SU-DHL-6 (cell line): ENCODE measurements at regions not wholly inside any gene's neighbourhood (a gene's known extent, or its start where the extent isn't known, plus 50 kb on each side); places are given as distances from the start of the nearest gene placed in this dataset.
A peak's percentile ranks its signal among the peaks of the same experiment; 100 is the strongest.

ENCODE experiments used
- EZH2phosphoT487 ChIP-seq: fragments of 200-600 bp; sonication (generic), shearing (Covaris generic); conservative IDR thresholded peaks from 2 replicates; pipeline ENCODE4 v1.6.1; 2018; ENCODE audit warnings: mild to moderate bottlenecking, antibody characterized with exemption, low read length, moderate library complexity, mixed read lengths
- TF ChIP-seq, protein P1 (sequence below): fragments of 200-600 bp; sonication (generic); IDR thresholded peaks from one replicate; pipeline ENCODE4 v1.5.1; 2017; ENCODE audit warnings: antibody characterized with exemption, mild to moderate bottlenecking, low read length, moderate library complexity; ENCODE audit not compliant: insufficient read depth, poor library complexity, severe bottlenecking

DNA sequence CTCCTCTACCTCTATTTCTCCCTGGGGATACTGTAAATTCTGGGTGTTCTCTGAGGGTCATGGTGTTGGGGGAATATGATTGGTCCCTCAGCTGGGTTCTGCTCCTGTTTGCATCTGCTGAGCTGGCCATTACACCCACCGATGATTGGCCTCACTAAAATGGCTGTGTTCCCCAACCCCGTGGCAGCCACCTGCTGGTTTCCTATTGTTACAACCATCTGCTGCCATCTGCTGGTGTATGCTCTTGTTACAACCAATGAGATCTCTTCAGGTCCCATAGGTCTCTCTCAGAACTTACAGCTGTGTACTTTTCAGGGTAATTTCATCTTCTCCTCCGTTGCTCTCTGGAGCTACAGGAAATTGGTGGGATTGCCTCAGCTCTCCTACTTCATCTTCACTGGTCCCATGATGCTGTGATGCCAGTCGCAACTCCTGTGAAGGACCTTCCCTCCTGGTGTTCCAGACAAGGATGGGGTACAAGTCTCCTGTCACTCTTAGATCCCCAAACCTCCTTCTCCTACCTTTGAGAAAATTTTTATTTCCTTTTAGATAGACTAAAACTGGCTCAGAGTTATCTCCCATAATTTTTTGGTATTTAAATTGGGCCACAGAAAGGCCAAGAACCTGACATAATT lies 303.5 kb upstream of the SMIM30 start:
- TF ChIP-seq, protein P1, sequence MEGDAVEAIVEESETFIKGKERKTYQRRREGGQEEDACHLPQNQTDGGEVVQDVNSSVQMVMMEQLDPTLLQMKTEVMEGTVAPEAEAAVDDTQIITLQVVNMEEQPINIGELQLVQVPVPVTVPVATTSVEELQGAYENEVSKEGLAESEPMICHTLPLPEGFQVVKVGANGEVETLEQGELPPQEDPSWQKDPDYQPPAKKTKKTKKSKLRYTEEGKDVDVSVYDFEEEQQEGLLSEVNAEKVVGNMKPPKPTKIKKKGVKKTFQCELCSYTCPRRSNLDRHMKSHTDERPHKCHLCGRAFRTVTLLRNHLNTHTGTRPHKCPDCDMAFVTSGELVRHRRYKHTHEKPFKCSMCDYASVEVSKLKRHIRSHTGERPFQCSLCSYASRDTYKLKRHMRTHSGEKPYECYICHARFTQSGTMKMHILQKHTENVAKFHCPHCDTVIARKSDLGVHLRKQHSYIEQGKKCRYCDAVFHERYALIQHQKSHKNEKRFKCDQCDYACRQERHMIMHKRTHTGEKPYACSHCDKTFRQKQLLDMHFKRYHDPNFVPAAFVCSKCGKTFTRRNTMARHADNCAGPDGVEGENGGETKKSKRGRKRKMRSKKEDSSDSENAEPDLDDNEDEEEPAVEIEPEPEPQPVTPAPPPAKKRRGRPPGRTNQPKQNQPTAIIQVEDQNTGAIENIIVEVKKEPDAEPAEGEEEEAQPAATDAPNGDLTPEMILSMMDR, result peak; percentile 54
- no peak for TF ChIP-seq EZH2phosphoT487
